MM.1S (cell line): ENCODE measurements at regions not wholly inside any gene's neighbourhood (a gene's known extent, or its start where the extent isn't known, plus 50 kb on each side); places are given as distances from the start of the nearest gene placed in this dataset.

Experiments used
- DNase-seq: peaks from one replicate; pipeline ENCODE4 v3.0.0-alpha.2; 2015
- H2AFZ ChIP-seq: fragments of 300-600 bp; sonication (generic); 2 replicates; pipeline ENCODE4 v1.6.0; 2016; ENCODE audit warnings: antibody characterized with exemption, low read length
- H3F3A ChIP-seq: fragments of 300-600 bp; sonication (generic); 2 replicates; pipeline ENCODE4 v1.6.1; 2016; ENCODE audit warnings: mild to moderate bottlenecking, antibody characterized with exemption, low read length, moderate library complexity, mixed read lengths; ENCODE audit not compliant: insufficient read depth
- H3K27ac ChIP-seq: fragments of 300-600 bp; sonication (generic); 2 replicates; pipeline ENCODE4 v1.5.1; 2016; ENCODE audit warnings: mild to moderate bottlenecking, low read length
- H3K27me3 ChIP-seq: fragments of 300-600 bp; sonication (generic); replicated peaks from 2 replicates; pipeline ENCODE4 v1.6.0; 2016; ENCODE audit warnings: low read length; ENCODE audit not compliant: insufficient read depth
- H3K36me3 ChIP-seq: fragments of 300-600 bp; sonication (generic); replicated peaks from 2 replicates; pipeline ENCODE4 v1.6.1; 2016; ENCODE audit warnings: mild to moderate bottlenecking, low read length, mixed read lengths; ENCODE audit not compliant: insufficient read depth
- H3K4me1 ChIP-seq: fragments of 300-600 bp; sonication (generic); 2 replicates; pipeline ENCODE4 v1.6.1; 2016; ENCODE audit warnings: low read length, mixed read lengths
- H3K4me2 ChIP-seq: fragments of 300-600 bp; sonication (generic); 2 replicates; pipeline ENCODE4 v1.6.0; 2016; ENCODE audit warnings: low read depth, low read length
- H3K4me3 ChIP-seq: fragments of 300-600 bp; sonication (generic); 2 replicates; pipeline ENCODE4 v1.5.1; 2016; ENCODE audit warnings: low read length, mixed read lengths
- H3K79me2 ChIP-seq: fragments of 300-600 bp; sonication (generic); 2 replicates; pipeline ENCODE4 v1.6.1; 2016; ENCODE audit warnings: mixed run types, low read length, mixed read lengths
- H3K9ac ChIP-seq: fragments of 300-600 bp; sonication (generic); 2 replicates; pipeline ENCODE4 v1.6.1; 2016; ENCODE audit warnings: low read length, mixed read lengths
- H3K9me2 ChIP-seq: fragments of 300-600 bp; sonication (generic); replicated peaks from 2 replicates; pipeline ENCODE4 v1.6.1; 2016; ENCODE audit warnings: mild to moderate bottlenecking, low read length, mixed read lengths; ENCODE audit not compliant: insufficient read depth
- H3K9me3 ChIP-seq: fragments of 300-600 bp; sonication (generic); replicated peaks from 2 replicates; pipeline ENCODE4 v1.6.1; 2016; ENCODE audit warnings: mild to moderate bottlenecking, low read length, mixed read lengths; ENCODE audit not compliant: insufficient read depth
- H4K20me1 ChIP-seq: fragments of 300-600 bp; sonication (generic); 2 replicates; pipeline ENCODE4 v1.6.1; 2016; ENCODE audit warnings: mild to moderate bottlenecking, low read length, moderate library complexity, mixed read lengths; ENCODE audit not compliant: insufficient read depth
- CTCF ChIP-seq: fragments of 300-600 bp; sonication (generic); IDR thresholded peaks from 2 replicates; pipeline ENCODE4 v1.5.1; 2016; ENCODE audit warnings: antibody characterized with exemption, low read length, mixed read lengths
- EZH2 ChIP-seq: fragments of 300-600 bp; sonication (generic); optimal IDR thresholded peaks from 2 replicates; pipeline ENCODE3; 2017; ENCODE audit warnings: low read depth, mild to moderate bottlenecking, antibody characterized with exemption, low read length, mixed read lengths
- EZH2phosphoT487 ChIP-seq: fragments of 300-600 bp; sonication (generic); IDR thresholded peaks from 2 replicates; pipeline ENCODE4 v1.6.1; 2018; ENCODE audit warnings: antibody characterized with exemption, low read length

GRCh38 chr6:153412519-153412918, 281.4 kb upstream of the RGS17 start:
- no peak for DNase-seq
- no peak overlapping the region for H2AFZ ChIP-seq
- H4K20me1 ChIP-seq = no peaks in the 10 kb centered on the region
- no peaks in the 10 kb centered on the region for H3K4me1 ChIP-seq
- no peak overlapping the region for H3K4me3 ChIP-seq
- no peak overlapping the region for H3K9ac ChIP-seq
- no peak overlapping the region for H3K4me2 ChIP-seq
- no peak for TF ChIP-seq EZH2
- TF ChIP-seq EZH2phosphoT487 = no peak
- no peak for TF ChIP-seq CTCF
- H3K27me3 ChIP-seq = no peaks in the 10 kb centered on the region
- no peaks in the 10 kb centered on the region for H3K36me3 ChIP-seq
- no peaks in the 10 kb centered on the region for H3F3A ChIP-seq
- H3K79me2 ChIP-seq = no peaks in the 10 kb centered on the region
- no peaks in the 10 kb centered on the region for H3K9me3 ChIP-seq
- no peak overlapping the region for H3K27ac ChIP-seq
- H3K9me2 ChIP-seq = no peaks in the 10 kb centered on the region

- no peaks in the 10 kb centered on the region for H3K4me1 ChIP-seq
- H3K4me3 ChIP-seq = no peak overlapping the region
- no peak overlapping the region for H3K9ac ChIP-seq
- TF ChIP-seq CTCF (no peak), EZH2phosphoT487 (no peak), EZH2 (no peak)
- H3K27me3 ChIP-seq = no peaks in the 10 kb centered on the region
- DNase-seq = no peak
- H3F3A ChIP-seq = no peaks in the 10 kb centered on the region
- no peaks in the 10 kb centered on the region for H3K79me2 ChIP-seq
- H3K36me3 ChIP-seq = no peaks in the 10 kb centered on the region
- H3K9me2 ChIP-seq = no peaks in the 10 kb centered on the region
- no peaks in the 10 kb centered on the region for H3K9me3 ChIP-seq
- no peaks in the 10 kb centered on the region for H4K20me1 ChIP-seq
- H3K4me2 ChIP-seq = no peak overlapping the region
- no peak overlapping the region for H2AFZ ChIP-seq
- H3K27ac ChIP-seq = no peak overlapping the region
Observed at GRCh38 chr6:153411070-153411648, 280.1 kb upstream of the RGS17 start.

GRCh38 chr6:153405931-153406330, 274.8 kb upstream of the RGS17 start:
- Histone ChIP-seq H3K4me2 (no peak overlapping the region), H4K20me1 (no peaks in the 10 kb centered on the region), H3K79me2 (no peaks in the 10 kb centered on the region), H3F3A (no peaks in the 10 kb centered on the region), H3K27ac (no peak overlapping the region), H3K27me3 (no peaks in the 10 kb centered on the region), H3K9ac (no peak overlapping the region), H3K4me1 (no peaks in the 10 kb centered on the region), H3K9me3 (no peaks in the 10 kb centered on the region), H2AFZ (no peak overlapping the region), H3K9me2 (no peaks in the 10 kb centered on the region), H3K36me3 (no peaks in the 10 kb centered on the region), H3K4me3 (no peak overlapping the region)
- no peak for TF ChIP-seq CTCF
- no peak for TF ChIP-seq EZH2phosphoT487
- TF ChIP-seq EZH2 = no peak
- no peak for DNase-seq
